ENCODE measurements at regions not wholly inside any gene's neighbourhood (a gene's known extent, or its start where the extent isn't known, plus 50 kb on each side); places are given as distances from the start of the nearest gene placed in this dataset.

GRCh38 chr5:143887903-143888665 lies 76.1 kb downstream of the HMHB1 start (continued):
- TF ChIP-seq, protein P1, sequence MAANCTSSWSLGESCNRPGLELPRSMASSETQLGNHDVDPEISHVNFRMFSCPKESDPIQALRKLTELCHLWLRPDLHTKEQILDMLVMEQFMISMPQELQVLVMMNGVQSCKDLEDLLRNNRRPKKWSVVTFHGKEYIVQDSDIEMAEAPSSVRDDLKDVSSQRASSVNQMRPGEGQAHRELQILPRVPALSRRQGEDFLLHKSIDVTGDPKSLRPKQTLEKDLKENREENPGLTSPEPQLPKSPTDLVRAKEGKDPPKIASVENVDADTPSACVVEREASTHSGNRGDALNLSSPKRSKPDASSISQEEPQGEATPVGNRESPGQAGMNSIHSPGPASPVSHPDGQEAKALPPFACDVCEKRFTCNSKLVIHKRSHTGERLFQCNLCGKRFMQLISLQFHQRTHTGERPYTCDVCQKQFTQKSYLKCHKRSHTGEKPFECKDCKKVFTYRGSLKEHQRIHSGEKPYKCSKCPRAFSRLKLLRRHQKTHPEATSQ (tag by site-specific recombination; IDR thresholded peaks at IDR 0.05), result no peak
- peak; percentile 54; the same call in 1 of the 2 replicates for TF ChIP-seq ZNF335 (tag by site-specific recombination; conservative IDR thresholded peaks at IDR 0.05)
- no peak for TF ChIP-seq ZNF610 (tag by site-specific recombination; IDR thresholded peaks at IDR 0.05; ENCODE audit: borderline replicate concordance)
- TF ChIP-seq ZNF510 (tag by site-specific recombination; IDR thresholded peaks at IDR 0.05; ENCODE audit: insufficient replicate concordance), result no peak
- no peak for TF ChIP-seq ZNF449 (tag by site-specific recombination; IDR thresholded peaks at IDR 0.05)
- no peak for TF ChIP-seq ZNF112 (tag by site-specific recombination; IDR thresholded peaks at IDR 0.05)
- no peak for TF ChIP-seq ZNF518A (tag by site-specific recombination; conservative IDR thresholded peaks at IDR 0.05; ENCODE audit: low read depth)
- TF ChIP-seq PRDM4 (tag by site-specific recombination; IDR thresholded peaks at IDR 0.05), result 0 out of 2 replicates have a peak, but pooled peaks have one; percentile 7
- no peak for TF ChIP-seq GLI4 (tag by site-specific recombination; IDR thresholded peaks at IDR 0.05)
- TF ChIP-seq ZNF629 (tag by site-specific recombination; IDR thresholded peaks at IDR 0.05), result no peak
- no peak for TF ChIP-seq ELK4 (IDR thresholded peaks at IDR 0.05; ENCODE audit: borderline replicate concordance, low read depth, low read length)
- no peak for TF ChIP-seq SP7 (tag by site-specific recombination; IDR thresholded peaks at IDR 0.05)

GRCh38 chr5:143888912-143889311 lies 77.0 kb downstream of the HMHB1 start:
- Histone ChIP-seq H3K27ac (ENCODE audit: extremely low read depth, low read depth, low read length) (peak overlapping the region; percentile 62; the same call in 1 of the 2 replicates), H3K9me3 (ENCODE audit: control insufficient read depth, insufficient read depth, low read depth, low read length) (no peaks in the 10 kb centered on the region), H3K36me3 (ENCODE audit: control insufficient read depth in 2 of 2, insufficient read depth in 1 of 2, low read length in 2 of 2) (no peaks in the 10 kb centered on the region), H3K4me1 (ENCODE audit: control insufficient read depth, insufficient read depth, low read length) (peaks cover 25% of the 10 kb centered on the region), H3K4me3 (ENCODE audit: low read depth, low read length) (no peak overlapping the region)
- no peak for TF ChIP-seq ZNF146 (tag by site-specific recombination; IDR thresholded peaks at IDR 0.05)
- ChIA-PET POLR2A (no interaction called here), CTCF (interaction anchor here (0.7 to 1.0 kb wide), 3 partner anchors 10 to 43 kb away, joined by 3 to 4 read pairs (median 4); no protein-coding TSS in a partner anchor)
